Muscle of arm (tissue), 1 donor: ENCODE measurements at regions not wholly inside any gene's neighbourhood (a gene's known extent, or its start where the extent isn't known, plus 50 kb on each side); places are given as distances from the start of the nearest gene placed in this dataset.
"Not testable (repeated sequence)": the region's sequence is repeated elsewhere in the genome, so short reads cannot be mapped to it uniquely, and the experiment has no call there.

Source experiments
- DNase-seq: peaks from one replicate; pipeline ENCODE4 v3.0.0-alpha.2; 2013

GRCh38 chr15:23850666-23851065 is 163.6 kb upstream of the NDN start:
- no peak for DNase-seq

DNA sequence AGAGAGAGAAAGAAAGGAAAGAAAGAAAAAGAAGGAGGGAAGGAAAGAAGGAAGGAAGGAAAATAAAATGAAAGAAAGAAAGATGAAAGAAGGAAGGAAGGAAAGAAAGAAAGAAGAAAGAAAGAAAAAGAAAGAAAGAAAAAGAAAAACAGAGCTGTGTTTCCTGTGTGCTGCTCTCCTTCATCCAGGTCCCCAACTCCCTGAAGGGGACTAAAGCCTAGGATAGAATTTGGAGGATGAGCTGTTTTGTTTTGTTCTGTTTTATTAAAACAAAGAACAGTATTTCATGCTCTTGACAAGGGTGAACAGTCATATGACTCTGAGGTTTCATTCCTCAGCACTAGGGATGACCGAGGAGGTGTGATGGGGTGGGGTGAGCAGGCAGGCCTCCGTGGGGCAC is 164.8 kb upstream of the NDN start:
- no peak for DNase-seq

GRCh38 chr15:23853286-23853685 is 166.2 kb upstream of the NDN start:
- DNase-seq = no peak

DNA sequence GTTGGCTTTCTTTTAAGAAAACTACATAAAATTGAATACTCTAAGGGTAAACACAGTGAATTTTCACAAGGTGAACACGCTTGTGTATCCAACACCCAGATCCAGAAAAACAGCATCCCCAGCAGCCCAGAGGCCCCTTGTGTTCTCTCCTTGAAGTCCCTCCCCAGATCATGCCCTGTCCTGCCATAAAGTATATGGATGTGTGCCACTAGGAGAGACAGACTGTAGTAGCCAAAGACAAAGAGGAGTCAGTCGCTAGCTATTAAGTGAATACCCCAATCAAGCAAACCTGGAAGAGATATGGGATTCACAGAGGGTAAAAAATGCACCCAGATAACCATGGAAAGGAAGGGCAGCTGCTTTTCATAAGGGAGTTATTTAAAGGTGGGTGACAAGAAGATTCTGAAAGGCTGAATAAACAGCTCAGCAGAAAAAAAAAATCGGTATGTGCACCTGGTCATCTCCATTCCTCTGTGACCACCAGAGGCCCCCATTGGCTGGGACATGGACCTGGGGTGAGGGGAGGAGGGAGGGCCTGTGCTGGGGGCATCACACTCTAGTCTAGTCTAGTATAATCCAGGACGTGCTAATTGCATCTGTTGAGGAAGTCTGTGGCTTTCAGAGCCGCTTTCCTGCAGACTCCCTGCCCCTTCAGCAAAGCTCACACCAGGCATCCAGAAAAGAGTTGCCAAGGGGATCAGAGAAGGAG is 167.3 kb upstream of the NDN start:
- no peak for DNase-seq

DNA sequence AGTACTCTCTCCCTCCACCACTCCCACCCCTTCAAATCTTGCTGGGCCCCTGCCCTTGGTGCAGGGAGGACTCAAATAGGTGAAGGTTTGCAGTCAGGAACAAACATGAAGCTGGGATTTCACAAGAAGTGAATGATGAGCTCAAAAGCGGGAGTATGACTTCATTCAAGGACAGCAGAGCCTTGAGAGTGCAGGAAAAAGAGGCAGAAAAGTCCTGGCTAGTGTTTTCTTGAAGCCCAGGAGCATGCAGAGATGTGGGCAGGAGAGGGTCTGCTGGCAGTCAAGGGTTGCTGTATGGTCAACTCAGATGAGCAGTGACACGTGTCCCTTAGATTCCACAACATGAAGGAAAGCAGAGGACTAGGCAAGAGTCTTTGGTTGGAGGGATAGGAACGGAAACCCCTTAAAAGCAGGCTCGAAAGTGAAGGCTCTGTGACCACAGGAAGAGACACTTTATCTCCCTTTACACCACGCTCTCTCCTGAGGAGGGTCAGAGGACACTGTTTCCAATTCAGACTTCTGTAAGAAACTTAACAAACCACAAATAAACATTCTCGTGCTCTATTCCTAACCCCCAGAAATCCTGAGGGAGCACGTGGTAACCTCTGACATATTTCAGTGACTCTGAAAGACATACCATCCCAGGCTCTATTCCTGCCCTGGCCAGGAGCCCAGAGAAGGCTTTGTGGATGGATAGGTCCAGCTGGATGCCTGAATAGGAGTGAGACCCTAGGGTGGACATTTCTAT is 168.0 kb upstream of the NDN start:
- DNase-seq = no peak

DNA sequence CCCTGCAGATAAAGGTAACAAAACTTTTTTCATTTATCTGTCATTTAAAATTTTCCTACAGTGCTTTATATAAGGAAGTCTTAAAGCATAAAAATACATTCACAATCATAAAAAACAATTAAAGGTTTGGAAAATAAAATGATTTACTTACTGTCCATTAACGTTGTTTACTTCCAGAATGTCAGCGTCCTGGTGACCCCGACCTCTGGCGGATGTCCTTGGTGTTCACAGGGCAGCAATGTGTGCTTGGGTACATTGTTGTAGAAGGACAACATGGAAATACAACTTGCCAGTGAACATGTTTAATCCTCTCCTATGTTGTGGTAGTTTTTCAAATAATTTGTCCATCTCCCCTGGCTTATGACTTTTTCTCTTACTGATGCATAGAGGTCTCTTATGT is 168.8 kb upstream of the NDN start:
- DNase-seq = no peak

DNA sequence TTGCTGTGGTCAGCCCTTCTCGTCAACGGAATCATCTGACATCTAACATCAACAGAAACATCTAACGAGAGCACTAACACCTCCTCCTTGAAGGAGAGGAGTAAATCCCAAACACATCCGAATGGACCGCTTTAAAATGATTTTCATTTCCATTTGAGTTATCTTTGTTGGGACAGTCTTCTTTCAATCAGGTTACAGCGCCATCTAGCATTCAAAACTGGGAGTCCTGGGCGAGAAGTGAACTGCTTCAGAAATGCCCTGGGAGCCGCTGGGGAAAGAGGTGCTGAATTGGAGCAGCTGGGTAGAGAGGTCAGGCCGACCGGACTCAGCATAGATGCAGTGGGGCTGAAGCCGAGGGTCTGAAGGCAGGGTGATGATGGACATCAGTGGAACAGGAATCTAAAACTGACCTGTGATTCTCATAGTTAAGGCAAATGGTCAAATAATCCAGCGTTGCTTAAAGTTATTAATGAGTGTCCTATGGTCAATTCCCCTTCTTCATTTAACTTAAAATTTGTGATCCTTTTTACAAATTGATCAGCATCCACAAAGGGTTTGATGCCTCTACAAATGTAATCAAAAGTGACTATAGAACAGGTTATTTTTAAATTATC is 170.0 kb upstream of the NDN start:
- DNase-seq = peak; percentile 71

DNA sequence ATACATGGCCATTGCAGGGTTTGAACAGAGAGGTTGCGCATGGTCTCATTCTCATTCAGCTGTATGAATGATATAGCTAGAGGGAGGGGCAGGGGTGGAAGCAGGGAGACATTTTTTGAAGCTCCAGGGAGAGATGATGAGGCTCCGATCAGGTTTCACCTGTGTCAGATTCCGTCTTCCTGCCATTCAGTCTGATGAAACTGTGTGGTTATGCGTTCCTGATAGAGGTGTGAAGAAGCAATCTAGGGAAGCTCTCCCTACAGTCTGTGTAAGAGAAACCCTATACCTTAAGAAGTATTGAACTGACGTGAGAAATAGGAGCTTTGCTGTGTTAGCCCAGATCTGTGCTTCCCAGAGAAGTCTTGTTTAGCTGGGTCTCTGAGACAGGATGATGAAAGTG is 171.9 kb upstream of the NDN start:
- DNase-seq = no peak

DNA sequence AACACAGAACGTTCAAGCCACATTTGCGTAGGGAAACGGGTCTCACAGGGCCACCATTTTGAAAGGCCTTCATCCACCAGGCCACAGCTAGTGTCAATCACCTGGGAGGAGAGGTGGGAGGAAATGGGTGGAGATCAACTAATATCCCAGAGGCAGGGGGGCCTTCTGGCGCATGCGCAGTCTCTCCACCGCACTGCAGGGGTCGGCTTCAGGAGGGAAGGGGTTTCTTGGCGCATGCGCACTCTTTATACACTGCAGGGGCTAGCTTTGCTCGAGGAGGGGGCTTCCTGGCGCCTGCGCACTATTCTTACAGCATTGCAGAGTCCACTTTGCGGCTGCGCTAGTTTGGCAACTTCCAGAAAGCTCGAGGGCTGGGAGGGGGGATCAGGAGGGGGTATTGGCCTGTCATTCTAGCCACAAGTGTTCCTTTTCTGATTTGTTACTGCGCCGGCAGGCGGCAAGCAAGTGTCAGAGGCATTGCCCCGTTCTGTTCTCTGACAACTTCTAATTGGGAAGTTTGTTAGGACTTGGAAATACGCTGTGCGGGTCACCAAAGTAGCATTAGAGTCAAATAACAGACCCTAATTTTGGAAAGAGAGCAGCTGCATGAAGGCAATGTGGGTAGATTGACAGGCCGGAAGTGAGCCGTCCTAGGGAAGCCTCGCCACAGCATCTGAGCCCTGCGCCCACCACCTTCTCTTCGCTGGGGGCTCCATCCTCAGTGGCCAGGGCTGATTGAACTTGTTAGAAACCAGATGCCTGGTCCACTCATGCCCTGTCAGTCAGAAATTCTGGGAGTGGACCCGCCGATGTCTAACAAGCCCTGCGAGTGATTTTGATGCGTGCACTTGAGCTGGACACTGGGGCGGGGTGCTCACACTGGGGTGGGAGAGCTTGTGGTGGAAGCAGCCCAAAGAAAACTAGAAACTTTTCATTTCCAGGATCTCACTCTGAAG is 173.5 kb upstream of the NDN start:
- no peak for DNase-seq

GRCh38 chr15:23866832-23867231 is 179.7 kb upstream of the NDN start:
- no peak for DNase-seq

- no peak for DNase-seq
Measured at GRCh38 chr15:23869396-23869795, 182.3 kb upstream of the NDN start.

- not testable (repeated sequence) for DNase-seq
Measured at GRCh38 chr15:23873613-23874012, 186.5 kb upstream of the NDN start.

DNA sequence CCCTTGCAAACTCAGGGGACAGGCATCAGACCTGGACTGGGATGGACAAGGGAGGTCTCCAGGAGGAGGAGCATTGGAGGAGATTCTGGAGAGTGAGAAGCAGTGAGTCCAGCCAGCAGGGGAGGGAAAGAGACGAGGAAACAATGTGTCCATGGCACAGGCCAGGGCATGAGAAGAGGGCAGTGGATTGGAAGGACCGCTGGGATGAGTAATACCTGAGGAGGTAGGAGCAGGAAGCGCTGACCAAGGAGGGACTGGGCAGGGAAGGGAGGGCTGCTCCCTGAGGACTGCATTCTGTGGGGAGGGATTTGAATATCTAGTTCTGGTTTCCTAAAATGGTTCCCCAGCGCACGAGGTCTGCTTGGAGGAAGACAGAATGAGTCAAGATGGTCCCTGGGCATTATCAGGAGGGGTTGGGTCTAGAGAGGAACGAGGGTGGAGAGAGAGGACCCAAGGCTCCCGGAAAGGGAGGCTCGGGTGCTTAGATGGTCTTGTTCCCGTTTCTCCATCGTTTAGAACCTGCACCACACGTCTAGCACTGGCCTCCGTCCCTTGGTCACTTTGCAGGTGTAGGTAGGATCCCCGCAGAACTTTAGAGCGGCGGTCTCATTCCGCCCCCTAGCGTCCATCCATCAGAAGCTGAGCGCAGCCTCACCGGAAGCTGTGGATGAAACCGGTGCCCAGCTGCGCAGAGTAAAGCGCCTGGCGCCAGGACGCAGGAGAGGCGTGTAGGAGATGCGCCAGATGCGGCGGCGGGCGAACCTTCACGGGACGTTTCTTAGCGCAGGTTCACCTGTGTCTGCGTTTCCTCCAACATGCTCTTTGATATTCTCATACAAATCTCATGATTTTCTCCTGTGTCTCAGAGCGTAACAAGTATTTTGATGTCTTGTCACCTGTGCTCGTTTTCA is 190.7 kb upstream of the NDN start:
- DNase-seq = no peak

DNA sequence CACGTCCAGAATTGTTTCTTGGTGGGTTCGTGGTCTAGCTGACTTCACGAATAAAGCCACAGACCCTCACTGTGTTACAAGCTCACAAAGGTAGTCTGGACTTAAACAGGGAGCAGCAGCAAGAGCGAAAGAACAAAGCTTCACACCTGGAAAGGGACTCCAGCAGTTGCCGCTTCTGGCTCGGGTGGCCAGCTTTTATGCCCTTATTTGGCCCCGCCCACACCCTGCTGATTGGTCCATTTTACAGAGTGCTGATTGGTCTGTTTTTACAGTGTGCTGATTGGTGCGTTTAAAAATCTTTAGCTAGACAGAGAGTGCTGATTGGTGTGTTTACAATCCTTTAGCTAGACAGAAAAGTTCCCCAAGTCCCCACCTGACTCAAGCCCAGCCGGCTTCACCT is 194.2 kb upstream of the NDN start:
- no peak for DNase-seq

DNA sequence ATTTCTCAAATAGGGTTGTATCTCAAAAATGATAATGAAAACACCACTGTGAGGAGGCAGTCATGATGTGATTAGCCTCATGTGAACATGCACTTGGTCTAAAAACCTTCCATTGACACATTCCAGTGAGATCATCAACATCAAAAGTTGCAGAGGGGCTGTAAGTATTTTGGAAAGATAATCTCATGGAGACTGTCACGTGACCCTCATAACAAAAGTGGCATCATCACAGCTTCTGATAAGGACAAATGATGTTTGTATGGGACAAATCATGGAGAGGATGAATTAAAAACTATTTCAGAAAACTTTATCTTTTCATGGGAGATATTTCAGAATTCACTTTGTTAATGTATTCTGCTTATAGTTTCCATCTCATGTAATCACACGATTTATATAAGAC is 203.1 kb upstream of the NDN start:
- no peak for DNase-seq

DNA sequence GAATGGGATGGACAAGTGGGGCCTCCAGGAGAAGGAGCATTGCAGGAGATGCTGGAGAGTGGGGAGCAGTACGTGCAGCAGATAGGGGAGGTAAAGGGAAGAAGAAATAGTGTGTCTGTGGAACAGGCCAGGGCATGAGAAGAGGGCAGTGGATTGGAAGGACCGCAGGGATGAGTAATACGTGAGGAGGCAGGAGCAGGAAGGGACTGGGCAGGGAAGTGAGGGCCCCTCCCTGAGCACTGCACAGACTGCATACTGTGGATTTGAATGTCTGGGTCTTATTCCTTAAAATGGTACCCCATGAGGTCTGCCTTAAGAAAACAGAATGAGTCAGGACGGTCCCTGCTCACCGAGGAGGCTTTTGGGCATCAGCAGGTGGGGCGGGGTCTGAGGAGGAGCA is 210.0 kb upstream of the NDN start:
- no peak for DNase-seq

- DNase-seq = peak; percentile 29
Measured at GRCh38 chr15:23897531-23897930, 210.4 kb upstream of the NDN start.

DNA sequence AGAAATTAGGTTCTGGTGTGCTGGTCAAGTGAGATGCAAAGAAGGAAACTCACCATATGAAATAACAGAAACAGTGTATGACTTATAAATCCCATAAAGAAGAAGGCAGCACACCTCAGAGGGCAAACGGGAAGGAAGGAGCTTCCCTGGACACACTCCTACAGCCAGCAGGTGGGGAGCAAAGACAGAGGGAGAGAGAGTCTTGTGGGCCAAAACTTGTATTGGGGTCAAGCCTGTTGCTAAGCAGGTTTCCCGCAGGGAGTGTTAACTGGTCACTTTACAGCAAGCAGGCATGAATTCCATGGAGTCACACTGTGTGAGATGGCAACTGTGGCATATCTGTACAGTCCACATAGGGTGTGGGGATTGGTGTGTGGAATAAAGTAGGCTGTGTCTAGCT is 222.9 kb upstream of the NDN start:
- no peak for DNase-seq

DNA sequence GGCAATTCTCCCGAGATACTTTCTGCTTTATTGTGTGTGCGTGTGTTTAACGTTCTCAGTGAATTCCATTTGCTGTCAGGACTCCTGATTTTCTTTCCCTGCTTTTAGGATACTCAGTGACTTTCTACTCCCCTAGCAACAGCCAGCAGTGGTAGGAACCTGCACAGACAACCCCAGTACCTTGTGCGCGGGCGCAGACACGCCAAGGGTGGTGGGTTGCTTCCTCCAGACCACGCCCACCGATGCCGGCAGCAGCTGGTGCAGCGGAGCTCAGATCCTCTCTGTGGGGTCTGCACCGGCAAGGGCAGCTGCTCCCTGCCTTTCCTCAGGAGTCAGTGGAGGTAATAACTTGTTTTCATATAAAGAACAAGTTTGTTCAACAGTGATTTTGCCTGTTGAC is 225.1 kb upstream of the NDN start:
- no peak for DNase-seq

DNA sequence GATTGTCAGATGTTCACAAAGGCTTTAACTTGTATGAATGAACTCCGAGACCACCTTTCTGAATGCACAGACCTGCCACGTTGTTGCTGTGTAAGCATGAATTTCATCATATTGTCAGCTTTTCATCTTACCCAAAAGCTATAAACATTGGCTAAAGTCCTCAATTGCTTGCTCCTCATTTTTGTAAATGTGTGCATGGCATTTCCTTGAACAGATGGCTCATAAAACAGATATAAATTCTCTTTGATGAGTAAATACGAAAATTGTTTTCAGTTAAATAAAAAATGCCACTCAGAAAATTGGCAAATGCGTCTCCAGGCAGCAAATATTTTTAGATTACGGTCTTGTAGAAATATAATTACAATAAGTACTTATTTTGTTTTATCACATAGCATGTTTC is 226.0 kb upstream of the NDN start:
- DNase-seq = no peak

DNA sequence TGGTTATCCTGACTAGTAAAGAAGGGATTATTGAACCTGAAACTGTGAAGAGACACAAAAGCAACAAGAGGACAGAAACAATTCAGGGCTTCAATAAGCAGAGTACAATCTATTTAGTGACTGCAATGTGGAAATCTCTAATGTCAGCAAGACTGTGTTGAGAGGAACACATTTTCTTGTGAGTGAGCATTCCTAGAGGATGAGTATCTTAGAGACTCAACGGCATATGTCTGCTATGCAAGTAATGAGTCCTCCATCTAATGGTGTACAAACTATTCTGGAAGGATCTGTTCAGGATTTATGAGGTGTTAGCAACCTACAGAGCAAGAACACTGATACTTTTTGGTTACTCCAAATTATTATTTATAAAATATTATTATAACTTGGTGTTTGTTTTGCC is 226.5 kb upstream of the NDN start:
- no peak for DNase-seq
